ENCODE measurements at regions not wholly inside any gene's neighbourhood (a gene's known extent, or its start where the extent isn't known, plus 50 kb on each side); places are given as distances from the start of the nearest gene placed in this dataset.

GRCh38 chr17:73841431-73842060 is 197.3 kb upstream of the SDK2 start (continued):
- TF ChIP-seq JUN (IDR thresholded peaks at IDR 0.05; ENCODE audit: low read depth, low read length) (no peak), HDAC6 (IDR thresholded peaks at IDR 0.05; ENCODE audit: low read depth, low read length) (no peak), SAP30 (IDR thresholded peaks at IDR 0.05; ENCODE audit: insufficient read depth, insufficient replicate concordance, low read length) (no peak), EZH2 (IDR thresholded peaks at IDR 0.05; ENCODE audit: low read depth, low read length, severe bottlenecking) (no peak), CBX8 (IDR thresholded peaks at IDR 0.05; ENCODE audit: borderline replicate concordance, low read depth, low read length) (no peak), POU5F1 (IDR thresholded peaks at IDR 0.05; ENCODE audit: low read depth, low read length) (no peak), RAD21 (IDR thresholded peaks at IDR 0.05 in 1 of 2, conservative IDR thresholded peaks at IDR 0.05 in 1 of 2; ENCODE audit: low read depth in 2 of 2, low read length in 2 of 2) (peak; percentile 97), SUZ12 (IDR thresholded peaks at IDR 0.05; ENCODE audit: low read length) (no peak), BCL11A (IDR thresholded peaks at IDR 0.05; ENCODE audit: low read depth in 2 of 2, low read length in 2 of 2) (no peak)
- TF ChIP-seq, protein P1, sequence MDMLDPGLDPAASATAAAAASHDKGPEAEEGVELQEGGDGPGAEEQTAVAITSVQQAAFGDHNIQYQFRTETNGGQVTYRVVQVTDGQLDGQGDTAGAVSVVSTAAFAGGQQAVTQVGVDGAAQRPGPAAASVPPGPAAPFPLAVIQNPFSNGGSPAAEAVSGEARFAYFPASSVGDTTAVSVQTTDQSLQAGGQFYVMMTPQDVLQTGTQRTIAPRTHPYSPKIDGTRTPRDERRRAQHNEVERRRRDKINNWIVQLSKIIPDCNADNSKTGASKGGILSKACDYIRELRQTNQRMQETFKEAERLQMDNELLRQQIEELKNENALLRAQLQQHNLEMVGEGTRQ (IDR thresholded peaks at IDR 0.05; ENCODE audit: low read length): 0 out of 2 replicates have a peak, but pooled peaks have one; percentile 14
